ENCODE measurements at regions not wholly inside any gene's neighbourhood (a gene's known extent, or its start where the extent isn't known, plus 50 kb on each side); places are given as distances from the start of the nearest gene placed in this dataset.
"Not testable (repeated sequence)": the region's sequence is repeated elsewhere in the genome, so short reads cannot be mapped to it uniquely, and the experiment has no call there.

GRCh38 chr1:101550581-101550980 is 313.8 kb downstream of the S1PR1 start:
- DNase-seq (ENCODE audit: low read depth), result no peak

- no peak for DNase-seq (ENCODE audit: low read depth)
Measured at GRCh38 chr1:101566883-101567538, 330.2 kb downstream of the S1PR1 start.

- peak; percentile 17 for DNase-seq (ENCODE audit: low read depth)
Measured at GRCh38 chr1:101567582-101568189, 330.9 kb downstream of the S1PR1 start.

GRCh38 chr1:101587741-101588140 is 350.9 kb downstream of the S1PR1 start:
- no peak for DNase-seq (ENCODE audit: low read depth)

GRCh38 chr1:101588677-101589076 is 351.9 kb downstream of the S1PR1 start:
- DNase-seq (ENCODE audit: low read depth), result no peak

GRCh38 chr1:101592845-101593244 is 356.0 kb downstream of the S1PR1 start:
- no peak for DNase-seq (ENCODE audit: low read depth)

- no peak for DNase-seq (ENCODE audit: low read depth)
Measured at GRCh38 chr1:101595881-101596374, 359.1 kb downstream of the S1PR1 start.

- DNase-seq (ENCODE audit: low read depth), result not testable (repeated sequence)
Measured at GRCh38 chr1:101600615-101601014, 363.8 kb downstream of the S1PR1 start.

- no peak for DNase-seq (ENCODE audit: low read depth)
Measured at GRCh38 chr1:101603726-101604125, 366.9 kb downstream of the S1PR1 start.

- no peak for DNase-seq (ENCODE audit: low read depth)
Measured at GRCh38 chr1:101605878-101606277, 369.1 kb downstream of the S1PR1 start.

- DNase-seq (ENCODE audit: low read depth), result no peak
Measured at GRCh38 chr1:101613546-101613945, 376.7 kb downstream of the S1PR1 start.

- DNase-seq (ENCODE audit: low read depth), result no peak
Measured at GRCh38 chr1:101618900-101619299, 377.8 kb downstream of the OLFM3 start.

GRCh38 chr1:101632548-101633272 is 364.0 kb downstream of the OLFM3 start:
- DNase-seq (ENCODE audit: low read depth), result no peak

GRCh38 chr1:101645810-101646209 is 350.9 kb downstream of the OLFM3 start:
- no peak for DNase-seq (ENCODE audit: low read depth)

- DNase-seq (ENCODE audit: low read depth), result no peak
Measured at GRCh38 chr1:101652484-101652883, 344.2 kb downstream of the OLFM3 start.

- DNase-seq (ENCODE audit: low read depth), result no peak
Measured at GRCh38 chr1:101653482-101653946, 343.2 kb downstream of the OLFM3 start.

- DNase-seq (ENCODE audit: low read depth), result no peak
Measured at GRCh38 chr1:101664726-101665125, 332.0 kb downstream of the OLFM3 start.

GRCh38 chr1:101667761-101668160 is 329.0 kb downstream of the OLFM3 start:
- no peak for DNase-seq (ENCODE audit: low read depth)

GRCh38 chr1:101683136-101683535 is 313.6 kb downstream of the OLFM3 start:
- DNase-seq (ENCODE audit: low read depth), result no peak

GRCh38 chr1:101683561-101683960 is 313.2 kb downstream of the OLFM3 start:
- DNase-seq (ENCODE audit: low read depth), result no peak

- no peak for DNase-seq (ENCODE audit: low read depth)
Measured at GRCh38 chr1:101697072-101697471, 299.7 kb downstream of the OLFM3 start.

- DNase-seq (ENCODE audit: low read depth), result no peak
Measured at GRCh38 chr1:101698681-101699080, 298.0 kb downstream of the OLFM3 start.

GRCh38 chr1:101704895-101705294 is 291.8 kb downstream of the OLFM3 start:
- DNase-seq (ENCODE audit: low read depth), result no peak
